ENCODE measurements at regions not wholly inside any gene's neighbourhood (a gene's known extent, or its start where the extent isn't known, plus 50 kb on each side); places are given as distances from the start of the nearest gene placed in this dataset.

GRCh38 chr2:198953328-198953727 lies 504.4 kb downstream of the SATB2 start:
- no peak for DNase-seq (ENCODE audit: insufficient read length, low spot score)
- FAIRE-seq, result no peak
- TF ChIP-seq POLR2A (IDR thresholded peaks at IDR 0.05; ENCODE audit: low read depth, low read length), result no peak

DNA sequence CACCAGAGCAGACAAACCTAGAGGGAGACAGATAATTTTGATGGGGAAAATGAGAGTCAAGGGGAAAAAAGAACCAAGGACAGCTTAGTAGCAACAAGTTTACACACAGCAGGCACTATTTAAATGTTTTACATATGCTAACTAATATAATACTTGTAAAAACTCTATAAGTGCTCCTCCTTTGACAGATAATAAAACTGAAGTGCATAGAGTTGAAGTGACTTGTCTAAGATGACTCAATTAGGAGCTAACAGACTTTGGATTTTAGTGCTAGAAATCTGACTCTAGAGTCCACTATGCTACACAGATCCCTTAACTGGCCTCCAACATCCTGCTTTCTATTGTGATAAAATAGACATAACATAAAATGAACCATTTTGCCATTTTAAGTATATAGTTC lies 506.9 kb downstream of the SATB2 start:
- DNase-seq (ENCODE audit: insufficient read length, low spot score), result no peak
- no peak for TF ChIP-seq POLR2A (IDR thresholded peaks at IDR 0.05; ENCODE audit: low read depth, low read length)
- FAIRE-seq, result no peak

DNA sequence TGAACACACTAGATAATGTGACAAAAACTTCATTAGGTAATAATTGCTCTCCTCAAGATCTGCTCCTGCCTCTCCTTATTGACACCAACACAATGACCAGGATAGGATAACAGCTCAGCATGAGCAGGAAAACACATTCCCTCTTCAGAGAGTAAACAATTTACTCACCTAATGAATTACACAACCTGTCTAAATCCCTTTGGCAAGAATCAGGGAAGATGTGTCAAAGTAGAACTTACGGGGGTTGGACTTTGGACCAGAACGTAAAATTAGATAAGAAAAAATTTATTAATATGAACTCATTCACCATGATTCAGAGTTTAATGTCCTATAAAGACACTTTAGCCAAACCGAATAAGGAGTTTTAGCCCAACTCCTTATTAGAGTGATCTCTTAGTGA lies 512.2 kb downstream of the SATB2 start:
- DNase-seq (ENCODE audit: insufficient read length, low spot score) (no peak), FAIRE-seq (no peak)
- no peak for TF ChIP-seq POLR2A (IDR thresholded peaks at IDR 0.05; ENCODE audit: low read depth, low read length)

DNA sequence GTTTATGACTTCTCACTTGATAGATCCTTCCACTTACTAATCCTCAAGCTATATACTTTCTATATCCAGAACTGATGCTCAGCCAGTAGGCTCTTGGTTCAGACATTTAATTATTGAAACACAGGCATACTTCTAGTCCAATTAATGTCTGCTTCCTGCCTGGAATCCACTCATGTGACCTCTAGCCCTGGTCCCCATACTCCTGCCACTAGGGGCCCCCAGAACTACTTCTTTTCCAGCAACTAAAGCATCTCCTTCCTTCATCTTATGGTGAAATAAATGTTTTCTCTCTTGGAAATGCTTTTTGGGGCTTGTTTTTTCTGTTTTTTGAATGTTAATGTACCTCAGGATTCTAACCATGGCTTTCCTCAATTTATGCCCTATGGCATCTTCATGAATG lies 527.6 kb downstream of the SATB2 start:
- TF ChIP-seq POLR2A (IDR thresholded peaks at IDR 0.05; ENCODE audit: low read depth, low read length), result no peak
- no peak for DNase-seq (ENCODE audit: insufficient read length, low spot score)

GRCh38 chr2:198928026-198928425 lies 529.7 kb downstream of the SATB2 start:
- DNase-seq (ENCODE audit: insufficient read length, low spot score), result no peak
- TF ChIP-seq POLR2A (IDR thresholded peaks at IDR 0.05; ENCODE audit: low read depth, low read length), result no peak
- no peak for FAIRE-seq

More for the DNA sequence above, 527.6 kb downstream of the SATB2 start:
- FAIRE-seq, result no peak

DNA sequence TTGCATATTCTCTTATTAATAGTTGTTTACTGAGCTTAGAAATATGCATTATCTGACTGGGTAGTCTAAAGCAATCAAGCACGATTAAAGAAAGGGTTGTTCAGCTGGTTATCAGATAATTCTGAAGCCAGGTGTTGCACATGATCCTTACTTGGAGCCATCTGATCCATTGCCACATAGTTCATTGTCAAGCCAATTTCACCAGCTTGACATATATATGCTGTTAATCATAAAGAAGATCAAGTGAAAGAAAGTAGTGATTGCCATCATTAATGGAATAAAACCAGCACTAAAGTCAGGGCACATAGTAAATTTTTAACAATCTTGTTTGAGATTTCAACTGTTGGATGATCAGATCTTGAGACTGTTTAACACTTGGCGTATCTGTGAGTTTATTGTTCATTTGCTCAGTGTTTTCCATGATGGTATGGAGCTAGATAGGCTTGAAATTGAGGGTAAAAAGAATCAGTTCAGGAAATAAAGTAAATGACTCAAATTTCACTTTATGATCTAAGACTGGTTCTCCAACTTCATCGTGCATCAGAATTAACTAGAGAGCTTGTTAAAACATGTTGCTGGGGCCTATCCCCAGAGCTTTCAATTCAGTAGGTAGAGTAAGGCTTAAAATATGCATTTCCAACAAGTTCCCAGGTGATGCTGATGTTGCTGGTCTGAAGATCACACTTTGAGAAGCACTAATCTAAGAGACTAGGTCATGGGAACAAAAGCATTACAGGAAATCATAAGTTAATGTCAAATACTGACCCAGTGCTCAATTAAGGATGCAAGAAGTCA lies 539.6 kb downstream of the SATB2 start:
- no peak for FAIRE-seq
- no peak for TF ChIP-seq POLR2A (IDR thresholded peaks at IDR 0.05; ENCODE audit: low read depth, low read length)
- no peak for DNase-seq (ENCODE audit: insufficient read length, low spot score)

DNA sequence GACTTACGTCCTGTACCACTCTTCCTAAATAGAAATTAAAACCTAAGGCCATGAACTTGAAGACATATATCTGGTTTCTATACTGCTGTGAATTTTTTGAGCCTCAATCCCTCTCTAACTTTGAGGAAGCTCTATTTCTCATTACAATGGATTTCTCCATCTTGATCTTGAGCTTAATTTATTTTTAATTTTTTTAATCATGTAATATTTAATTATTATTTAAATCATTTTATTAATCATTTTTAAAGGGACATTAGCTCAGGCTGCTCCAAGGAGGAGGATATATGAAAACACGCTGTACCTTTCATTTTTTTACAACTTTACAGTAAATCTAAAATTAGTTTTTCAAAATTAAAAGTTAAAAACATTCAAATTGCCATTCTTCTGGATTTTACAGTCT lies 540.5 kb downstream of the SATB2 start:
- DNase-seq (ENCODE audit: insufficient read length, low spot score), result no peak
- no peak for FAIRE-seq
- no peak for TF ChIP-seq POLR2A (IDR thresholded peaks at IDR 0.05; ENCODE audit: low read depth, low read length)

DNA sequence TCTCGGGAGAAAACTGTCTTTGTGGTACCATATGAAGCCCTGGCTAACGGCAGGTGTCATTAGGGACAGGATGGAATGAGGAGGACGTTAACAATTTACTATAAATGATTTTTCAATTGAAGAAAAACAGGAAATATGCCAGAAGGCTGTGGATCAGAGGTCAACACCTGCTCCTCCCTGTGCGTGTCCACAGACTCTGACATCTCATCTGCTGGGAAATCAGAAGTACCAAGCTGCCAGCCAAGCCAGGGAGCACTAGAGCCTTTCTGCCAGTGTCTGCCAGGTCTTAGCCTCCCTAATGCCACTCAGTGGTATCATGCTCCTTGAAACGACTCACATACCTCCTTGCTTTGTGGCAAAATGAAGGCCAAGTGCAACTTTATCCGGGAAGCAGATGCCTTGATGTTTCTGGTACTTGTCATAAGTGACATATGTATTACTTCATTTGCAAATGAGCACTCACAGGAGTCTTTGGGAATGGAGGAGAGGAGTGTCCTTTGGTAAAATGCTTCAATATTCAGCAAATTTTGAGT lies 541.1 kb downstream of the SATB2 start:
- DNase-seq (ENCODE audit: insufficient read length, low spot score) (no peak), FAIRE-seq (no peak)
- TF ChIP-seq POLR2A (IDR thresholded peaks at IDR 0.05; ENCODE audit: low read depth, low read length), result no peak

- no peak for TF ChIP-seq POLR2A (IDR thresholded peaks at IDR 0.05; ENCODE audit: low read depth, low read length)
- FAIRE-seq (no peak), DNase-seq (ENCODE audit: insufficient read length, low spot score) (no peak)
Measured at GRCh38 chr2:198913394-198914152, 544.2 kb downstream of the SATB2 start.

GRCh38 chr2:198909525-198910267 lies 548.0 kb downstream of the SATB2 start:
- TF ChIP-seq POLR2A (IDR thresholded peaks at IDR 0.05; ENCODE audit: low read depth, low read length), result no peak
- DNase-seq (ENCODE audit: insufficient read length, low spot score), result no peak
- no peak for FAIRE-seq

GRCh38 chr2:198905881-198906612 lies 551.7 kb downstream of the SATB2 start:
- DNase-seq (ENCODE audit: insufficient read length, low spot score), result no peak
- no peak for FAIRE-seq
- TF ChIP-seq POLR2A (IDR thresholded peaks at IDR 0.05; ENCODE audit: low read depth, low read length), result no peak

DNA sequence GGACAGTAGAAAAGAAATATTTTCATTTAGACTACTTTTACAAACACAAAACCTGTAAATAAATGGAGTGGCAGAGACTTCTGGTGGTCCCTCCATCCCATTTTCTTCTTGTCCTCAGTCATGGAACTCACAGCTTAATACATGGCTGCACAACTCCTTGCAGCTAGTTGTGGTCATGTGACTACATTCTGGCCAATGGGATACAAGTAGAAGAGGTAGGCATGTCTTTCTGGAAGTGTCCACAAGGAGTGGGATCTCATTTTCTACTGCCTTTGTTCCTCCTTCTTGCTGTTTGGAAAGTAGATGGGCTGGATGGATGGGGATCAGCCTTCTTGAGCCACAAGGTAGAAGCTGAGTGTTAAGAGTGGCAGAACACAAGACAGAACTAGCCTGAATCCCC lies 555.8 kb downstream of the SATB2 start:
- no peak for DNase-seq (ENCODE audit: insufficient read length, low spot score)
- no peak for TF ChIP-seq POLR2A (IDR thresholded peaks at IDR 0.05; ENCODE audit: low read depth, low read length)
- no peak for FAIRE-seq

DNA sequence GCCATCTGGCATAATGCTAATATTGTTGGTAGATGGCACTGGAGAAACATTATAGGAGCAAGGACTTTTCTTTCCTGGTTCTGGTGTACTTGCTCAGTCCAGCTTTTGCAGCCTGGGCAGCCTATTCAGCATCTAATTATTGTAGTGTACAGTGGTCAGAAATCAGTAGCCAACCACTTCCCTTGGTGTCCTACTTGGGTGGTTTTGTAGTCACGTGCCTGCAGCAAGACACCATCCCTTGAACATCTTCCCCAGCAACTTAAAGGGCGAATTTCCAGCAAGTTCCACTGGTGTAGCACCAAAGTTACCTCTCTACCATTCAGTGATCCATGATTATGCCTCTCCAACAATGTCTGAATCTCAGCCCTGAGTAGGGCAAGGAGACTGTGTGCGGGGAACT lies 557.6 kb downstream of the SATB2 start:
- DNase-seq (ENCODE audit: insufficient read length, low spot score), result no peak
- no peak for TF ChIP-seq POLR2A (IDR thresholded peaks at IDR 0.05; ENCODE audit: low read depth, low read length)

More for the DNA sequence above, 557.6 kb downstream of the SATB2 start:
- FAIRE-seq, result no peak
